ENCODE measurements at regions not wholly inside any gene's neighbourhood (a gene's known extent, or its start where the extent isn't known, plus 50 kb on each side); places are given as distances from the start of the nearest gene placed in this dataset.

GRCh38 chr10:30183055-30183402, 123.6 kb upstream of the JCAD start:
- Mint-ChIP-seq H3K27ac (no peak overlapping the region), H3K4me1 (ENCODE audit: low read depth) (no peaks in the 10 kb centered on the region), H3K9me3 (no peaks in the 10 kb centered on the region), H3K36me3 (ENCODE audit: low read depth) (no peaks in the 10 kb centered on the region), H3K27me3 (peaks cover 16% of the 10 kb centered on the region), H3K4me3 (no peak overlapping the region)
- Histone ChIP-seq H3K4me3 (ENCODE audit: low read length) (no peak overlapping the region), H3K27ac (ENCODE audit: low read depth in 1 of 2, low read length in 2 of 2) (no peak overlapping the region), H3K36me3 (ENCODE audit: insufficient read depth, low read length) (no peaks in the 10 kb centered on the region), H3K4me1 (ENCODE audit: insufficient read depth, low read length) (no peaks in the 10 kb centered on the region), H3K27me3 (ENCODE audit: control insufficient read depth in 1 of 2, insufficient read depth in 2 of 2, low read length in 2 of 2) (no peaks in the 10 kb centered on the region), H3K9me3 (ENCODE audit: control insufficient read depth in 1 of 2, insufficient read depth in 1 of 2, low read length in 2 of 2) (peaks cover 0 to 4% of the 10 kb centered on the region in 2 experiments)
- CTCF ChIA-PET: no interaction called here
- intact Hi-C loops (cut with DNase I, micrococcal nuclease): no loop called here
- POLR2A ChIA-PET: no interaction called here
- no peak for DNase-seq
- TF ChIP-seq CTCF (IDR thresholded peaks at IDR 0.05): no peak
- ATAC-seq (ENCODE audit: poor library complexity): no peak

- H3K4me3 ChIP-seq (ENCODE audit: low read length): no peak overlapping the region
- peaks cover 16% of the 10 kb centered on the region for H3K27me3 Mint-ChIP-seq
- no peaks in the 10 kb centered on the region for H3K4me1 Mint-ChIP-seq (ENCODE audit: low read depth)
- ATAC-seq (ENCODE audit: poor library complexity) (no peak), DNase-seq (no peak)
- TF ChIP-seq CTCF (IDR thresholded peaks at IDR 0.05): no peak
- no peaks in the 10 kb centered on the region for H3K27me3 ChIP-seq (ENCODE audit: control insufficient read depth in 1 of 2, insufficient read depth in 2 of 2, low read length in 2 of 2)
- H3K9me3 Mint-ChIP-seq: no peaks in the 10 kb centered on the region
- no peaks in the 10 kb centered on the region for H3K9me3 ChIP-seq (ENCODE audit: control insufficient read depth in 1 of 2, insufficient read depth in 1 of 2, low read length in 2 of 2)
- no peak overlapping the region for H3K4me3 Mint-ChIP-seq
- H3K36me3 ChIP-seq (ENCODE audit: insufficient read depth, low read length): no peaks in the 10 kb centered on the region
- no peaks in the 10 kb centered on the region for H3K4me1 ChIP-seq (ENCODE audit: insufficient read depth, low read length)
- no peak overlapping the region for H3K27ac Mint-ChIP-seq
- H3K36me3 Mint-ChIP-seq (ENCODE audit: low read depth): no peaks in the 10 kb centered on the region
- POLR2A ChIA-PET: no interaction called here
- H3K27ac ChIP-seq (ENCODE audit: low read depth in 1 of 2, low read length in 2 of 2): no peak overlapping the region
- CTCF ChIA-PET: no interaction called here
- intact Hi-C loops (cut with DNase I, micrococcal nuclease): no loop called here
Measured at GRCh38 chr10:30182191-30183054, 123.0 kb upstream of the JCAD start.

GRCh38 chr10:30178356-30178964, 119.1 kb upstream of the JCAD start:
- POLR2A ChIA-PET: no interaction called here
- no peaks in the 10 kb centered on the region for H3K4me1 Mint-ChIP-seq (ENCODE audit: low read depth)
- Histone ChIP-seq H3K4me1 (ENCODE audit: insufficient read depth, low read length) (no peaks in the 10 kb centered on the region), H3K27ac (ENCODE audit: low read depth in 1 of 2, low read length in 2 of 2) (no peak overlapping the region), H3K27me3 (ENCODE audit: control insufficient read depth in 1 of 2, insufficient read depth in 2 of 2, low read length in 2 of 2) (no peaks in the 10 kb centered on the region), H3K9me3 (ENCODE audit: control insufficient read depth in 1 of 2, insufficient read depth in 1 of 2, low read length in 2 of 2) (no peaks in the 10 kb centered on the region), H3K36me3 (ENCODE audit: insufficient read depth, low read length) (no peaks in the 10 kb centered on the region), H3K4me3 (ENCODE audit: low read length) (no peak overlapping the region)
- no peak overlapping the region for H3K4me3 Mint-ChIP-seq
- H3K27ac Mint-ChIP-seq: no peak overlapping the region
- ATAC-seq (ENCODE audit: poor library complexity): no peak
- peaks cover 22% of the 10 kb centered on the region for H3K27me3 Mint-ChIP-seq
- no peak for TF ChIP-seq CTCF (IDR thresholded peaks at IDR 0.05)
- H3K36me3 Mint-ChIP-seq (ENCODE audit: low read depth): no peaks in the 10 kb centered on the region
- no peaks in the 10 kb centered on the region for H3K9me3 Mint-ChIP-seq
- CTCF ChIA-PET: no interaction called here
- intact Hi-C loops (cut with DNase I, micrococcal nuclease): no loop called here
- no peak for DNase-seq

Data from CD4-positive, alpha-beta T cell (primary cell).